ENCODE measurements at regions not wholly inside any gene's neighbourhood (a gene's known extent, or its start where the extent isn't known, plus 50 kb on each side); places are given as distances from the start of the nearest gene placed in this dataset.
A peak's percentile ranks its signal among the peaks of the same experiment; 100 is the strongest.

GRCh38 chr15:58324533-58324932 is 107.3 kb upstream of the LIPC start:
- DNase-seq (ENCODE audit: low spot score): no peak

- DNase-seq (ENCODE audit: low spot score): no peak
These were observed 103.8 kb upstream of the LIPC start for GRCh38 chr15:58327958-58328357.

GRCh38 chr15:58329211-58329610 is 102.6 kb upstream of the LIPC start:
- DNase-seq (ENCODE audit: low spot score): no peak

- peak; percentile 75 for DNase-seq (ENCODE audit: low spot score)
These were observed 101.8 kb upstream of the LIPC start for GRCh38 chr15:58329781-58330671.

- peak; percentile 11 for DNase-seq (ENCODE audit: low spot score)
These were observed 100.8 kb upstream of the LIPC start for GRCh38 chr15:58330741-58331559.

GRCh38 chr15:58331560-58331912 is 100.3 kb upstream of the LIPC start:
- DNase-seq (ENCODE audit: low spot score): no peak

GRCh38 chr15:58331913-58332675 is 99.7 kb upstream of the LIPC start:
- DNase-seq (ENCODE audit: low spot score): peak; percentile 98

- DNase-seq (ENCODE audit: low spot score): peak; percentile 79
These were observed 99.0 kb upstream of the LIPC start for GRCh38 chr15:58332676-58333400.

GRCh38 chr15:58334803-58335202 is 97.0 kb upstream of the LIPC start:
- no peak for DNase-seq (ENCODE audit: low spot score)

GRCh38 chr15:58336161-58336560 is 95.6 kb upstream of the LIPC start:
- DNase-seq (ENCODE audit: low spot score): no peak

- DNase-seq (ENCODE audit: low spot score): no peak
These were observed 91.6 kb upstream of the LIPC start for GRCh38 chr15:58340176-58340575.

GRCh38 chr15:58342508-58342907 is 89.3 kb upstream of the LIPC start:
- no peak for DNase-seq (ENCODE audit: low spot score)

GRCh38 chr15:58344213-58345070 is 87.3 kb upstream of the LIPC start:
- no peak for DNase-seq (ENCODE audit: low spot score)

- no peak for DNase-seq (ENCODE audit: low spot score)
These were observed 85.4 kb upstream of the LIPC start for GRCh38 chr15:58346361-58346760.

- no peak for DNase-seq (ENCODE audit: low spot score)
These were observed 83.5 kb upstream of the LIPC start for GRCh38 chr15:58348095-58348812.

- no peak for DNase-seq (ENCODE audit: low spot score)
These were observed 79.5 kb upstream of the LIPC start for GRCh38 chr15:58352026-58352929.

- no peak for DNase-seq (ENCODE audit: low spot score)
These were observed 76.3 kb upstream of the LIPC start for GRCh38 chr15:58355382-58355971.

GRCh38 chr15:58355973-58356372 is 75.8 kb upstream of the LIPC start:
- DNase-seq (ENCODE audit: low spot score): no peak
